HFFc6 (cell line): ENCODE measurements at regions not wholly inside any gene's neighbourhood (a gene's known extent, or its start where the extent isn't known, plus 50 kb on each side); places are given as distances from the start of the nearest gene placed in this dataset.
A peak's percentile ranks its signal among the peaks of the same experiment; 100 is the strongest.

Experiments
- DNase-seq: peaks from one replicate; pipeline ENCODE4 v3.0.0-alpha.2; 2018
- H3K27ac Mint-ChIP-seq: 2 replicates; pipeline ENCODE4 v1.8.0; 2020; ENCODE audit warnings: mild to moderate bottlenecking, mixed read lengths
- H3K27me3 Mint-ChIP-seq: 2 replicates; pipeline ENCODE4 v1.8.0; 2021; ENCODE audit warnings: mild to moderate bottlenecking, moderate library complexity, mixed read lengths; ENCODE audit not compliant: insufficient read depth
- H3K36me3 Mint-ChIP-seq: 2 replicates; pipeline ENCODE4 v1.8.0; 2021; ENCODE audit warnings: low read depth, mixed read lengths
- H3K4me1 Mint-ChIP-seq: 2 replicates; pipeline ENCODE4 v1.8.0; 2020; ENCODE audit warnings: low read depth, mixed read lengths
- H3K4me3 Mint-ChIP-seq: 2 replicates; pipeline ENCODE4 v1.8.0; 2020; ENCODE audit warnings: mild to moderate bottlenecking, moderate library complexity, mixed read lengths
- H3K9me3 Mint-ChIP-seq: 2 replicates; pipeline ENCODE4 v1.8.0; 2020; ENCODE audit warnings: mild to moderate bottlenecking, mixed read lengths
- TF ChIP-seq, protein P1 (sequence below): fragments of 200-600 bp; sonication (generic); IDR thresholded peaks from 2 replicates; pipeline ENCODE4 v1.5.0; 2021; ENCODE audit warnings: antibody characterized with exemption, mild to moderate bottlenecking

DNA sequence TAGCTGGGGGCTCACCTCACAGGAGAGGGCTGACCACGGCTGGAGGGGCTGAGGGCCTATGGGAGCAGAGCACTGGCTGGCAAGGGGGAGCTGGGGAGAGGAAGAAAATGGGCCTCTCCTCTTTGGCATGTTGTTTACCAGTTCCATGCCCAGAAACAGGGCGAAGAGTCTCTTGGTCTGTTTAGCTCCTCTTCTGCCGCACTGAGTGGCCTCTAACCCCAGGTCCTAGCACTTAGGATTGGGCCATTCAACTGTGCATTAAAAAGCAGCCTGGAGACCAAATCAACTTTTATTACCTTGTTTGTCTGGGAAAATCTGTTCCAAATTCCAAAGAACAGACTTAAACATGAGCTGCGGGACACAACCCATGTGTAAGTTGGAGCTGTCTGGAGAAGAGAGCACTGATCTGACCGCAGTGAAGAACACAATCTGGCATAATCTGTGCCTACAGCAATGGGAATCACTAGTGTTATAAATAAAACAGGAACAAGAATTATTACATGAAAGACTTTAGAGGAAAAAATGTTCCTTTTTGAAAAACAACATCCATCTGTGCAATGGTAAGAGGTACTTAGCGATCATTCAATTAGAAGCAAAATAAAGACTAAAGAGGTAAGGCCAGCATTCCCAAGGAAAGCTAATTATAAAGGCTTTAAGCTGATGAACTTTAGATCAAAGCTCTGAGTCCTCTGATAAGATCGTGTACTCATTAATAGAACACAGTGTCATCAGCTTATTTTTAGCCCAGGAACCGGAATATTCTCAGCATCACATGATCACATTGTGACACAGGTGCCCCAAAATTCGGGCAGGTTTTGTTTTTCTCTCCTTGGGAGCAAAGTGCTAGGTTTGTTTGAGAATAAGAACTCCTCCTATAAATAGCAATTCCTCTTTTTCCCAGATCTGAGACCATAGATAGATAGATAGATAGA is 243.2 kb downstream of the COL4A1 start:
- H3K4me3 Mint-ChIP-seq, result no peak overlapping the region
- no peaks in the 10 kb centered on the region for H3K9me3 Mint-ChIP-seq
- peaks cover 8% of the 10 kb centered on the region; the same call in 1 of the 2 replicates for H3K27me3 Mint-ChIP-seq
- H3K4me1 Mint-ChIP-seq, result peaks cover 15% of the 10 kb centered on the region
- TF ChIP-seq, protein P1, sequence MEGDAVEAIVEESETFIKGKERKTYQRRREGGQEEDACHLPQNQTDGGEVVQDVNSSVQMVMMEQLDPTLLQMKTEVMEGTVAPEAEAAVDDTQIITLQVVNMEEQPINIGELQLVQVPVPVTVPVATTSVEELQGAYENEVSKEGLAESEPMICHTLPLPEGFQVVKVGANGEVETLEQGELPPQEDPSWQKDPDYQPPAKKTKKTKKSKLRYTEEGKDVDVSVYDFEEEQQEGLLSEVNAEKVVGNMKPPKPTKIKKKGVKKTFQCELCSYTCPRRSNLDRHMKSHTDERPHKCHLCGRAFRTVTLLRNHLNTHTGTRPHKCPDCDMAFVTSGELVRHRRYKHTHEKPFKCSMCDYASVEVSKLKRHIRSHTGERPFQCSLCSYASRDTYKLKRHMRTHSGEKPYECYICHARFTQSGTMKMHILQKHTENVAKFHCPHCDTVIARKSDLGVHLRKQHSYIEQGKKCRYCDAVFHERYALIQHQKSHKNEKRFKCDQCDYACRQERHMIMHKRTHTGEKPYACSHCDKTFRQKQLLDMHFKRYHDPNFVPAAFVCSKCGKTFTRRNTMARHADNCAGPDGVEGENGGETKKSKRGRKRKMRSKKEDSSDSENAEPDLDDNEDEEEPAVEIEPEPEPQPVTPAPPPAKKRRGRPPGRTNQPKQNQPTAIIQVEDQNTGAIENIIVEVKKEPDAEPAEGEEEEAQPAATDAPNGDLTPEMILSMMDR, result no peak
- no peaks in the 10 kb centered on the region for H3K36me3 Mint-ChIP-seq
- no peak for DNase-seq
- no peak overlapping the region for H3K27ac Mint-ChIP-seq

DNA sequence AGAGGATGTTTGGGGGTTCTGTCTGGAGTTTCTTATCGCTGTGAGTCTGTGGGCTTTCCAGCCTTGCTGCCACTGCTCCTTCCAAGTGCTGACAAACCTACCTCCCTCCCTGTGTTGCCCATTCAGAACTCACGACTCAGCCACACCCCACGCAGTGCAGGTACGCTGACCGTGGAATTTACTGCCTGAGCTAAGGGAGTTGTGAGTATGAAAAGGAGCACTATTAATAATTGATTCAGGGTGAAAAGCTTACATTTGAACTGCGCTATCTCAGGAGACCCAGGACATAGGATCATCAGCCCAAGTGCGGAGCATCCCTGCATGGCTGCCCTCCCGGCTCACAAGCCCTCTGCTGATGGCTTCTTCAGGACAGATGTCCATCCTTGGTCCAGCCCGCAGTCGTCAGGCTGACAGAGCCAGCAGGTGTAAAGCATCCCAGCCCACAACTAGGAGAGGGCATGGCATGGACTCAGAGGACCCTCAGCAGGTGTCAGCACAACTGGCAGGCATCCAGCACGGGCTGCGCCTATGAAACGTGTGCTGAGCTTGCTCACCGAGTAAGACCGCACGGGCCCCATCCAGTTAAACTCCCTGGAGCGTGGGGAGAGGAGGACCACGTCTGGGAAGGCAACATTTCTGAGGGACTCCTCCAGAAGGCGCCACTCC is 244.0 kb downstream of the COL4A1 start:
- Mint-ChIP-seq H3K36me3 (no peaks in the 10 kb centered on the region), H3K4me3 (no peak overlapping the region), H3K27ac (no peak overlapping the region), H3K9me3 (no peaks in the 10 kb centered on the region), H3K4me1 (peaks cover 15% of the 10 kb centered on the region), H3K27me3 (peaks cover 5% of the 10 kb centered on the region; the same call in 1 of the 2 replicates)
- TF ChIP-seq, protein P1, result no peak
- DNase-seq, result no peak

DNA sequence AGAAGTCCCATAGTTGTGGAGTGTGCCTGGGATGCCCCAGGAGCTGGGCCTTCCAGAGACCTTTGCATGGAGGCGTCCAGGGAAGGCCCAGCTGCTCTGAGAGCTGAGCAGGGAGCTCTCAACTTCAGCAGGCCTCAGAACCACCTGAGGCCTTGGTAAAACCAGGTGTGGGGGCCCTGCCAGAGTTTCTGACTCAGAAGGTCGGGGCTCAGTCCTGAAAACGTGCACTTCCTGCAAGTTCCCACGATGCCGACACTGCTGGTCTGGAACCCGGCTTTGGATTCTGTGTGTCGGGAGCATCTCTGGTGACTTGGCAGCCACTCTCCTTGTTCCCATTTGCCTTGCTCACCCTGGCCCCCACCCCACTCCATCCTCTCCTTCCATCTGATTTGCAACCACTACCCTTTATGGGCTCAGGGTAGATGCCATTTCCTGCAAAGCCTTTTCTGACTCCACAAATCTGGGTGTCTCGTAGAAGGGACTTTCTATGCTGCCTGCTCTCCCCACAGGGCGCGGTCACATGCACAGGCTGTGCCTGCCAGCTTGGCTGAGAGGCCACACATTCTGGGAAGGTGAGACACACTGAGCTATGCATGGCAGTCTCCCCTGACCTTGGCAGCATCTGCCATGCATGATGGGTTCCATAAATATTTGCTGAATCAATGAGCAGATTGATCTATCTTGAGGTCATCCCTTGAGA is 244.7 kb downstream of the COL4A1 start:
- no peak overlapping the region for H3K27ac Mint-ChIP-seq
- H3K9me3 Mint-ChIP-seq, result no peaks in the 10 kb centered on the region
- no peaks in the 10 kb centered on the region; the same call in 1 of the 2 replicates for H3K27me3 Mint-ChIP-seq
- TF ChIP-seq, protein P1, result no peak
- DNase-seq, result peak; percentile 14
- H3K36me3 Mint-ChIP-seq, result no peaks in the 10 kb centered on the region
- H3K4me1 Mint-ChIP-seq, result peaks cover 15% of the 10 kb centered on the region
- H3K4me3 Mint-ChIP-seq, result no peak overlapping the region

DNA sequence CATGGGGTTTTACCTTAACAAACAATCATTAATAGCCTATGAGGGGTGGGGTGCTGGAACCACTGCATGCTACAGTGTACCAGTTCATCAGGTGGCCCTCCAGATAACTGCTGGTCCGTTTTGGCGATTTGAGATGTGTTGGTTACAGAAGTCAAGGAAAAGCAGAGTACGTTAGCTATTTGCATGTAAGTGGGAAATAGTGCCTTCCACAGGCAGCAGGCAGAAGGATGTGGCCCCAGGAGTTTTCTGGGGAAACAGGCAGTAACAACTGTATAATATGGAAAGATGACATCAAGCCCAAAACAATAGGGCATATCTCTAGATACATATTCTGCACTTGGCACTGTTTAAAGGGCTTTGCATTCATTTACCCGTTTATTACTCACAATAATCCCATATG is 245.7 kb downstream of the COL4A1 start:
- DNase-seq, result no peak
- H3K9me3 Mint-ChIP-seq, result no peaks in the 10 kb centered on the region
- no peaks in the 10 kb centered on the region for H3K36me3 Mint-ChIP-seq
- TF ChIP-seq, protein P1, result 0 out of 2 replicates have a peak, but pooled peaks have one; percentile 16
- H3K4me1 Mint-ChIP-seq, result peaks cover 15% of the 10 kb centered on the region
- no peak overlapping the region for H3K27ac Mint-ChIP-seq
- H3K4me3 Mint-ChIP-seq, result no peak overlapping the region
- H3K27me3 Mint-ChIP-seq, result no peaks in the 10 kb centered on the region

DNA sequence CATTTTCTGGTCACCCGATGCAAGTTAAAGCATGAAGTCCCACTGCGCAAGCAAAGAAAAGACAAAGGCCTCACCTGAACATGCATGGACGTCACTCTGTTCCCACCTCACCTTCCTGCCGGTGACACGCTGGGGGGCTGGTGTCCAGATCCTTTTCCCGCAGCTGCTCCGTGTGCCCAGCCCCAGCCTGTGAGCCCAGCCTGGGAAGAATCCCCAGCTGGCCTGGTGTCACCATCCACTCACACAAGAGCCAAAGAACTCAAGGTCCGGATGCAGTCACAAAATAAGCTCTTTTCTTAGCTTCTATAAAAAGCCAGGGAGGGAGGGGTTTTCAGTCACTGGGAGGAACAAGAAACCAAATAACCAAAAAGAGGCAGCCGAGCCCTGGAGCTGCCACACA is 249.9 kb downstream of the COL4A1 start:
- no peak overlapping the region for H3K4me3 Mint-ChIP-seq
- peaks cover 4% of the 10 kb centered on the region for H3K27me3 Mint-ChIP-seq
- TF ChIP-seq, protein P1, result no peak
- peaks cover 6% of the 10 kb centered on the region; the same call in 1 of the 2 replicates for H3K4me1 Mint-ChIP-seq
- no peak for DNase-seq
- H3K9me3 Mint-ChIP-seq, result no peaks in the 10 kb centered on the region
- no peaks in the 10 kb centered on the region for H3K36me3 Mint-ChIP-seq
- no peak overlapping the region for H3K27ac Mint-ChIP-seq
